WI38 (cell line): ENCODE measurements at regions not wholly inside any gene's neighbourhood (a gene's known extent, or its start where the extent isn't known, plus 50 kb on each side); places are given as distances from the start of the nearest gene placed in this dataset.

ENCODE experiments used
- H3K4me3 ChIP-seq: 2 replicates; pipeline ENCODE4 v1.5.1; 2011; ENCODE audit warnings: low read depth, mild to moderate bottlenecking, control low read depth, low read length
- CTCF ChIP-seq: IDR thresholded peaks from 2 replicates; pipeline ENCODE4 v1.5.1; 2012; ENCODE audit warnings: low read depth, mild to moderate bottlenecking, control low read depth, low read length

GRCh38 chr12:98144953-98145352, 370.4 kb upstream of the TMPO start:
- H3K4me3 ChIP-seq, result no peak overlapping the region
- no peak for TF ChIP-seq CTCF

- TF ChIP-seq CTCF, result no peak
- H3K4me3 ChIP-seq, result no peak overlapping the region
These were observed 369.3 kb upstream of the TMPO start for GRCh38 chr12:98146043-98146442.

DNA sequence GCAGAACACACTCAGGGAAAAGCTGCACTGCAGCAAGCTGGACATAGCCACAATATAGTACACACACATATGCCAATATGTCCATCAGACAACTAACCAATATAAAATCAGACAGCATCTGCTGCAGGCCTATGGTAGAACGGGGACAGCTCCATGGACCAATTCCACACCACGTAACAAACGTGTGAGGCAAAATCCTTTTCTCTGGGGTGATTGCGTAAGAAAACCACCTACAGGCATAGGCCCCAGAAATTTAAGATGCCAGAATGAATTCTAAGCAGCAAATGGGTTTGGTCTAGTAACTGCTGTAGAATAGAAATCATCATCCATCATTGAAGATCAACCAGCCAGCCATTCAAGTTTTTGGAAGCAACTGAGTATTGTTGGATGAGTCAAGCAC, 368.9 kb upstream of the TMPO start:
- no peak for TF ChIP-seq CTCF
- no peak overlapping the region for H3K4me3 ChIP-seq

GRCh38 chr12:98149270-98149669, 366.1 kb upstream of the TMPO start:
- no peak overlapping the region for H3K4me3 ChIP-seq
- no peak for TF ChIP-seq CTCF

GRCh38 chr12:98149691-98150210, 365.6 kb upstream of the TMPO start:
- H3K4me3 ChIP-seq, result no peak overlapping the region
- TF ChIP-seq CTCF, result no peak

- no peak for TF ChIP-seq CTCF
- H3K4me3 ChIP-seq, result no peak overlapping the region
These were observed 364.2 kb upstream of the TMPO start for GRCh38 chr12:98151105-98151590.

DNA sequence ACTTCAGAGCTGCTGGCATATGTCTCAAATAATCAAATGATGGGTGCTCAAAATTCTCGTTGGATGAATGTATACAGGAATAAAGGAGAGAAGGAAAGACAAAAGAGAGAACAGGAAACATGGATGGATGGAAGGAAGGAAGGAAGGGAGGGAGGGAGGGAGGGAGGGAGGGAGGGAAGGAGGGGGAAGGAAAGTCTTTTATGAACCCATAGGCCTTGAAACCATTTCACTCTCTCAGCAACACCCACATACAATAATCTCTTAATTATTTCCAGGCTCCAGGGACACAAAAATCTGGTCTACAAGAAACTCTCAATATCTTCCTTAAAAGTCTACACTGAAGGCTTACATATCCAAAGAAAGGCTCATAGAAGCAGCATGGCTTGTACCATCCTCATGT, 363.4 kb upstream of the TMPO start:
- no peak overlapping the region for H3K4me3 ChIP-seq
- TF ChIP-seq CTCF, result no peak
